ENCODE measurements at regions not wholly inside any gene's neighbourhood (a gene's known extent, or its start where the extent isn't known, plus 50 kb on each side); places are given as distances from the start of the nearest gene placed in this dataset.

DNA sequence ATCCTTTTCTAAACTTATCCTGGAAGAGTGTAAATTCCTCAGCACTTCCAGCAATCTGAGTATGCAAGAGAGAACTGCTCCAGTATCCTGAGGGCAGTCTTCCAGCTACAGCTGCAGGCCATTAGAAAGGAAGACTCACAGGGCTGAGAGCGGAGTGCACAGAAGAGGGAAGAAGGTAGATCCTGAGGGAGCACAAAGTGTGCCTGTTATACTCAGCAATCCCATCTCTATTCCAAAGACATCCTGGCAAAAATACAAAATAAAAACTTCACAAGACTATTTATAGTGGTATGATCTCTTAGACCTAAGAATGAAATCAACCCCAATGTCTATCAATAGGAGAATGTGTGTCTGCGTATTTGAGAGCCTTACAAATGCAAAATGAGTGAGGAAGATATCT is 292.0 kb downstream of the ZIC1 start (continued):
- TF ChIP-seq, protein P1, sequence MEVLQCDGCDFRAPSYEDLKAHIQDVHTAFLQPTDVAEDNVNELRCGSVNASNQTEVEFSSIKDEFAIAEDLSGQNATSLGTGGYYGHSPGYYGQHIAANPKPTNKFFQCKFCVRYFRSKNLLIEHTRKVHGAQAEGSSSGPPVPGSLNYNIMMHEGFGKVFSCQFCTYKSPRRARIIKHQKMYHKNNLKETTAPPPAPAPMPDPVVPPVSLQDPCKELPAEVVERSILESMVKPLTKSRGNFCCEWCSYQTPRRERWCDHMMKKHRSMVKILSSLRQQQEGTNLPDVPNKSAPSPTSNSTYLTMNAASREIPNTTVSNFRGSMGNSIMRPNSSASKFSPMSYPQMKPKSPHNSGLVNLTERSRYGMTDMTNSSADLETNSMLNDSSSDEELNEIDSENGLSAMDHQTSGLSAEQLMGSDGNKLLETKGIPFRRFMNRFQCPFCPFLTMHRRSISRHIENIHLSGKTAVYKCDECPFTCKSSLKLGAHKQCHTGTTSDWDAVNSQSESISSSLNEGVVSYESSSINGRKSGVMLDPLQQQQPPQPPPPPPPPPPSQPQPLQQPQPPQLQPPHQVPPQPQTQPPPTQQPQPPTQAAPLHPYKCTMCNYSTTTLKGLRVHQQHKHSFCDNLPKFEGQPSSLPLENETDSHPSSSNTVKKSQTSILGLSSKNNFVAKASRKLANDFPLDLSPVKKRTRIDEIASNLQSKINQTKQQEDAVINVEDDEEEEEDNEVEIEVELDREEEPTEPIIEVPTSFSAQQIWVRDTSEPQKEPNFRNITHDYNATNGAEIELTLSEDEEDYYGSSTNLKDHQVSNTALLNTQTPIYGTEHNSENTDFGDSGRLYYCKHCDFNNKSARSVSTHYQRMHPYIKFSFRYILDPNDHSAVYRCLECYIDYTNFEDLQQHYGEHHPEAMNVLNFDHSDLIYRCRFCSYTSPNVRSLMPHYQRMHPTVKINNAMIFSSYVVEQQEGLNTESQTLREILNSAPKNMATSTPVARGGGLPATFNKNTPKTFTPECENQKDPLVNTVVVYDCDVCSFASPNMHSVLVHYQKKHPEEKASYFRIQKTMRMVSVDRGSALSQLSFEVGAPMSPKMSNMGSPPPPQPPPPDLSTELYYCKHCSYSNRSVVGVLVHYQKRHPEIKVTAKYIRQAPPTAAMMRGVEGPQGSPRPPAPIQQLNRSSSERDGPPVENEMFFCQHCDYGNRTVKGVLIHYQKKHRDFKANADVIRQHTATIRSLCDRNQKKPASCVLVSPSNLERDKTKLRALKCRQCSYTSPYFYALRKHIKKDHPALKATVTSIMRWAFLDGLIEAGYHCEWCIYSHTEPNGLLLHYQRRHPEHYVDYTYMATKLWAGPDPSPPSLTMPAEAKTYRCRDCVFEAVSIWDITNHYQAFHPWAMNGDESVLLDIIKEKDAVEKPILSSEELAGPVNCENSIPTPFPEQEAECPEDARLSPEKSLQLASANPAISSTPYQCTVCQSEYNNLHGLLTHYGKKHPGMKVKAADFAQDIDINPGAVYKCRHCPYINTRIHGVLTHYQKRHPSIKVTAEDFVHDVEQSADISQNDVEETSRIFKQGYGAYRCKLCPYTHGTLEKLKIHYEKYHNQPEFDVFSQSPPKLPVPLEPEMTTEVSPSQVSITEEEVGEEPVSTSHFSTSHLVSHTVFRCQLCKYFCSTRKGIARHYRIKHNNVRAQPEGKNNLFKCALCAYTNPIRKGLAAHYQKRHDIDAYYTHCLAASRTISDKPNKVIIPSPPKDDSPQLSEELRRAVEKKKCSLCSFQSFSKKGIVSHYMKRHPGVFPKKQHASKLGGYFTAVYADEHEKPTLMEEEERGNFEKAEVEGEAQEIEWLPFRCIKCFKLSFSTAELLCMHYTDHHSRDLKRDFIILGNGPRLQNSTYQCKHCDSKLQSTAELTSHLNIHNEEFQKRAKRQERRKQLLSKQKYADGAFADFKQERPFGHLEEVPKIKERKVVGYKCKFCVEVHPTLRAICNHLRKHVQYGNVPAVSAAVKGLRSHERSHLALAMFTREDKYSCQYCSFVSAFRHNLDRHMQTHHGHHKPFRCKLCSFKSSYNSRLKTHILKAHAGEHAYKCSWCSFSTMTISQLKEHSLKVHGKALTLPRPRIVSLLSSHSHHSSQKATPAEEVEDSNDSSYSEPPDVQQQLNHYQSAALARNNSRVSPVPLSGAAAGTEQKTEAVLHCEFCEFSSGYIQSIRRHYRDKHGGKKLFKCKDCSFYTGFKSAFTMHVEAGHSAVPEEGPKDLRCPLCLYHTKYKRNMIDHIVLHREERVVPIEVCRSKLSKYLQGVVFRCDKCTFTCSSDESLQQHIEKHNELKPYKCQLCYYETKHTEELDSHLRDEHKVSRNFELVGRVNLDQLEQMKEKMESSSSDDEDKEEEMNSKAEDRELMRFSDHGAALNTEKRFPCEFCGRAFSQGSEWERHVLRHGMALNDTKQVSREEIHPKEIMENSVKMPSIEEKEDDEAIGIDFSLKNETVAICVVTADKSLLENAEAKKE (CRISPR knock-in tag; IDR thresholded peaks at IDR 0.05), result no peak
- TF ChIP-seq, protein P2, sequence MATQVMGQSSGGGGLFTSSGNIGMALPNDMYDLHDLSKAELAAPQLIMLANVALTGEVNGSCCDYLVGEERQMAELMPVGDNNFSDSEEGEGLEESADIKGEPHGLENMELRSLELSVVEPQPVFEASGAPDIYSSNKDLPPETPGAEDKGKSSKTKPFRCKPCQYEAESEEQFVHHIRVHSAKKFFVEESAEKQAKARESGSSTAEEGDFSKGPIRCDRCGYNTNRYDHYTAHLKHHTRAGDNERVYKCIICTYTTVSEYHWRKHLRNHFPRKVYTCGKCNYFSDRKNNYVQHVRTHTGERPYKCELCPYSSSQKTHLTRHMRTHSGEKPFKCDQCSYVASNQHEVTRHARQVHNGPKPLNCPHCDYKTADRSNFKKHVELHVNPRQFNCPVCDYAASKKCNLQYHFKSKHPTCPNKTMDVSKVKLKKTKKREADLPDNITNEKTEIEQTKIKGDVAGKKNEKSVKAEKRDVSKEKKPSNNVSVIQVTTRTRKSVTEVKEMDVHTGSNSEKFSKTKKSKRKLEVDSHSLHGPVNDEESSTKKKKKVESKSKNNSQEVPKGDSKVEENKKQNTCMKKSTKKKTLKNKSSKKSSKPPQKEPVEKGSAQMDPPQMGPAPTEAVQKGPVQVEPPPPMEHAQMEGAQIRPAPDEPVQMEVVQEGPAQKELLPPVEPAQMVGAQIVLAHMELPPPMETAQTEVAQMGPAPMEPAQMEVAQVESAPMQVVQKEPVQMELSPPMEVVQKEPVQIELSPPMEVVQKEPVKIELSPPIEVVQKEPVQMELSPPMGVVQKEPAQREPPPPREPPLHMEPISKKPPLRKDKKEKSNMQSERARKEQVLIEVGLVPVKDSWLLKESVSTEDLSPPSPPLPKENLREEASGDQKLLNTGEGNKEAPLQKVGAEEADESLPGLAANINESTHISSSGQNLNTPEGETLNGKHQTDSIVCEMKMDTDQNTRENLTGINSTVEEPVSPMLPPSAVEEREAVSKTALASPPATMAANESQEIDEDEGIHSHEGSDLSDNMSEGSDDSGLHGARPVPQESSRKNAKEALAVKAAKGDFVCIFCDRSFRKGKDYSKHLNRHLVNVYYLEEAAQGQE (IDR thresholded peaks at IDR 0.05; ENCODE audit: unreplicated experiment), result no peak
- no peak for TF ChIP-seq ZNF114 (CRISPR knock-in tag; IDR thresholded peaks at IDR 0.05)

DNA sequence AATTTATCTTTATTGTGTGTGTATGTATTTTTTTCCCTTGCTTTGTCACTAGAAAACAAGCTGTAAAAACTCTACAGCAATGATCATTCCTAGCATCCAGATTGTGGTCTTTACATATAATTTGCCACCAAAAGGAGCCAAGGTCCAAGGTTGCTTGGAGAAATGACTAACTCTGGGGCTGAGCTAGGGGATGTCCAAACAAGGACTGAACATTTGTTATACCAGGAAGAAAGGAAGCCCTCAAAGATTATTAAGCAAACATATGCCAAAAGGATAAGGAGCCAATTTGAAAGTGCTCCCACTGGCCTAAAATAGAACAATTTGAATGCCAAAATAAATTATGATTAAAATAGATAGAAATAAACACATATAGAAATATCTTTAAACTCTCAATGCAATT is 293.3 kb downstream of the ZIC1 start:
- no peak overlapping the region for H3K4me3 Mint-ChIP-seq
- TF ChIP-seq CREB1 (CRISPR knock-in tag; IDR thresholded peaks at IDR 0.05; ENCODE audit: low read depth) (no peak), EZH2phosphoT487 (IDR thresholded peaks at IDR 0.05; ENCODE audit: unreplicated experiment) (no peak)
- H3K4me1 Mint-ChIP-seq, result peaks cover 3% of the 10 kb centered on the region; the same call in 2 of the 3 replicates
- no peak for ATAC-seq
- Histone ChIP-seq H3K27me3 (ENCODE audit: insufficient read depth) (no peaks in the 10 kb centered on the region), H3K36me3 (ENCODE audit: insufficient read depth) (no peaks in the 10 kb centered on the region), H3K4me3 (no peak overlapping the region), H3K4me2 (no peak overlapping the region), H3K79me2 (replicated peaks; ENCODE audit: insufficient read depth) (no peaks in the 10 kb centered on the region), H2AFZ (no peak overlapping the region), H3K4me1 (ENCODE audit: insufficient read depth) (no peaks in the 10 kb centered on the region), H3F3A (replicated peaks; ENCODE audit: low read depth) (no peaks in the 10 kb centered on the region), H3K27ac (ENCODE audit: low read depth) (no peak overlapping the region), H3K9me2 (ENCODE audit: insufficient read depth) (no peaks in the 10 kb centered on the region), H4K20me1 (replicated peaks; ENCODE audit: insufficient read depth) (no peaks in the 10 kb centered on the region)
- H3K9me3 Mint-ChIP-seq, result no peaks in the 10 kb centered on the region
- no peaks in the 10 kb centered on the region for H3K36me3 Mint-ChIP-seq (ENCODE audit: low read depth)
- peaks cover 2% of the 10 kb centered on the region for H3K27me3 Mint-ChIP-seq (ENCODE audit: insufficient read depth, low read depth, poor library complexity)
- no peak for DNase-seq (ENCODE audit: low spot score)
- no peak overlapping the region for H3K27ac Mint-ChIP-seq

Measured in GM23338 (cell line).